ENCODE measurements at regions not wholly inside any gene's neighbourhood (a gene's known extent, or its start where the extent isn't known, plus 50 kb on each side); places are given as distances from the start of the nearest gene placed in this dataset.

DNA sequence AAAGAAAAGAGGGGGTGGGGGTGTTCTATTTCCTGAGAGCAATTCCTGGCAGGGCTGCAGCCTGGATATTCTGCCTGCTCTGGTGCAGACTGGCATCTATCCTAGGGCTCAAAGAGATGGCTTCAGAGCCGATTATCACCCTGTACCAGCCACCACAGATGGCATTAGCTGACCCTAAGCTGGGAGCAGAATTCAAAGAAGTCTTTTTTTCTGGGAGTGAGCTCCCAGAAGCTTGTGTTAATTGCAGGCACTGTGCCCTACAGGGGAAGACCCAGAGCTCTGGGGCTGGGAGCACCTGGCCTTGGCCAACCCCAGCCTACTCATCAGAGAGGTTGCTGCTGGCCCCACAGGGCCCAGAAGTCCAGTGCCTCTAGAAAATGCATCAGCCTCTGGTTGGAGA lies 85.9 kb downstream of the PXDC1 start (continued):
- no peak for TF ChIP-seq CTCF (conservative IDR thresholded peaks at IDR 0.05; ENCODE audit: low read depth in 2 of 2)
- TF ChIP-seq NANOG (IDR thresholded peaks at IDR 0.05; ENCODE audit: borderline replicate concordance), result no peak
- TF ChIP-seq STAT1 (IDR thresholded peaks at IDR 0.05; ENCODE audit: unreplicated experiment), result no peak
- TF ChIP-seq EZH2 (IDR thresholded peaks at IDR 0.05; ENCODE audit: low read depth, unreplicated experiment), result no peak

DNA sequence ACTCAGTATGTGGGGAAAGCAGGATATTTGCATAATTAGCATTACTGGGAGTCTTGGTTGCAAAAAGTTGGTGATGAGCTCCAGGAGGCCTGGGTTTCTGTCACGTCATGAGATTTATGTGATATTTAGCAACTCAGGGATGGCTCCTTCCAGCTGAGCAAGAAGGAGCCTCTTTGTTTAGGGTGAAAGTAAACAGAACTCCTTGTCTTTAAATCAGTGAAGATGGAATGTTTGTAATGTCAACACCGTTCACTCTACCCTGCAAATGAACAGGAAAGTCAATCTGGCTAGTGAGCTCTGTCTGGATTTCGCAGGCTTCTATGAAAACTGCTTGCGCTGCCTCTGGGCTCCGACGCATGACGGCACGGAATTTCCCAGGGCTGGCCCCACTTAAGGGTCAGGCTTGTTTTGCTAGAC lies 86.9 kb downstream of the PXDC1 start:
- ATAC-seq (peak; percentile 39), DNase-seq (ENCODE audit: low spot score) (peak; percentile 6)
- H3K4me3 ChIP-seq, result no peak overlapping the region
- H3K27me3 Mint-ChIP-seq (ENCODE audit: insufficient read depth, low read depth, poor library complexity), result peaks cover 4% of the 10 kb centered on the region
- H3K4me1 ChIP-seq (ENCODE audit: insufficient read depth), result peaks cover 17% of the 10 kb centered on the region
- peaks cover 17% of the 10 kb centered on the region for H3K9me3 Mint-ChIP-seq
- no peak overlapping the region for H3K4me3 Mint-ChIP-seq
- H3K27me3 ChIP-seq (ENCODE audit: insufficient read depth), result no peaks in the 10 kb centered on the region
- no peak overlapping the region for H3K27ac Mint-ChIP-seq
- peak overlapping the region; percentile 92 for H2AFZ ChIP-seq
- peak overlapping the region; percentile 49 for H3K4me2 ChIP-seq
- H3K36me3 ChIP-seq (ENCODE audit: insufficient read depth), result no peaks in the 10 kb centered on the region
- no peaks in the 10 kb centered on the region for H3K79me2 ChIP-seq (replicated peaks; ENCODE audit: insufficient read depth)
- no peaks in the 10 kb centered on the region for H4K20me1 ChIP-seq (replicated peaks; ENCODE audit: insufficient read depth)
- H3F3A ChIP-seq (replicated peaks; ENCODE audit: low read depth), result no peaks in the 10 kb centered on the region
- peaks cover 11% of the 10 kb centered on the region for H3K36me3 Mint-ChIP-seq (ENCODE audit: low read depth)
- peaks cover 19% of the 10 kb centered on the region for H3K4me1 Mint-ChIP-seq
- H3K9me2 ChIP-seq (ENCODE audit: insufficient read depth), result peaks cover 12% of the 10 kb centered on the region; the same call in 1 of the 2 replicates
- H3K27ac ChIP-seq (ENCODE audit: low read depth), result no peak overlapping the region
- TF ChIP-seq, protein P1, sequence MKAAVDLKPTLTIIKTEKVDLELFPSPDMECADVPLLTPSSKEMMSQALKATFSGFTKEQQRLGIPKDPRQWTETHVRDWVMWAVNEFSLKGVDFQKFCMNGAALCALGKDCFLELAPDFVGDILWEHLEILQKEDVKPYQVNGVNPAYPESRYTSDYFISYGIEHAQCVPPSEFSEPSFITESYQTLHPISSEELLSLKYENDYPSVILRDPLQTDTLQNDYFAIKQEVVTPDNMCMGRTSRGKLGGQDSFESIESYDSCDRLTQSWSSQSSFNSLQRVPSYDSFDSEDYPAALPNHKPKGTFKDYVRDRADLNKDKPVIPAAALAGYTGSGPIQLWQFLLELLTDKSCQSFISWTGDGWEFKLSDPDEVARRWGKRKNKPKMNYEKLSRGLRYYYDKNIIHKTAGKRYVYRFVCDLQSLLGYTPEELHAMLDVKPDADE (IDR thresholded peaks at IDR 0.05), result no peak
- TF ChIP-seq CREB1 (CRISPR knock-in tag; IDR thresholded peaks at IDR 0.05; ENCODE audit: low read depth) (no peak), EZH2 (IDR thresholded peaks at IDR 0.05; ENCODE audit: low read depth, unreplicated experiment) (no peak), STAT1 (IDR thresholded peaks at IDR 0.05; ENCODE audit: unreplicated experiment) (no peak), REST (IDR thresholded peaks at IDR 0.05; ENCODE audit: unreplicated experiment) (no peak), POLR2AphosphoS5 (IDR thresholded peaks at IDR 0.05; ENCODE audit: low read depth) (no peak), ZNF114 (CRISPR knock-in tag; IDR thresholded peaks at IDR 0.05) (no peak), JUNB (IDR thresholded peaks at IDR 0.05; ENCODE audit: unreplicated experiment) (no peak), NANOG (IDR thresholded peaks at IDR 0.05; ENCODE audit: borderline replicate concordance) (no peak), ZNF331 (CRISPR knock-in tag; IDR thresholded peaks at IDR 0.05; ENCODE audit: low read depth) (no peak), EZH2phosphoT487 (IDR thresholded peaks at IDR 0.05; ENCODE audit: unreplicated experiment) (no peak), CTCF (conservative IDR thresholded peaks at IDR 0.05; ENCODE audit: low read depth in 2 of 2) (no peak)
